ENCODE measurements at regions not wholly inside any gene's neighbourhood (a gene's known extent, or its start where the extent isn't known, plus 50 kb on each side); places are given as distances from the start of the nearest gene placed in this dataset.
"Not testable (repeated sequence)": the region's sequence is repeated elsewhere in the genome, so short reads cannot be mapped to it uniquely, and the experiment has no call there.

DNA sequence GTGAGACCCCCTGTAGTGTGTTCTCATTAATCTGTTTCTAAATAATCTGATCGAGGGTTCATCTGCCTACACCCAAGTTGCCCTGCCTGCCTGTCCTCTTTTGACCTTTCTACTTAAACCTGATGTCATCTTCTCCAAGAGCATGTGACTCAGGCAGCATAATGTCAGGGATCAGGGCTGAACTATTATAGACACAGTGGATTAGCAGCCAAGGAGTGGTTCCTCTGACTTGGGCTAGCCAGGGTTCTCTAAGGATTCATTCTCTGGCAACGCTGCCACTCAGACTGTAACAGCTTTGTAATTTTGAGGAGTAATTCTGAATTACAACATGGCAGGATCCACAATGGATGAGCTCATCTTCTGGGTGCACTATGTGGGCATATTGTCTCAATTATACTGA lies 124.0 kb downstream of the MDH1 start:
- Histone ChIP-seq H3F3A (ENCODE audit: insufficient read depth, low read length) (no peaks in the 10 kb centered on the region), H4K20me1 (ENCODE audit: insufficient read depth, low read length) (no peaks in the 10 kb centered on the region), H3K9ac (ENCODE audit: low read length) (no peak overlapping the region), H3K79me2 (ENCODE audit: low read length) (no peaks in the 10 kb centered on the region), H3K27me3 (replicated peaks; ENCODE audit: insufficient read depth, low read length) (no peaks in the 10 kb centered on the region), H3K9me3 (replicated peaks; ENCODE audit: insufficient read depth, low read length) (no peaks in the 10 kb centered on the region), H3K9me2 (replicated peaks; ENCODE audit: insufficient read depth, low read length) (no peaks in the 10 kb centered on the region), H2AFZ (ENCODE audit: low read length) (no peak overlapping the region), H3K36me3 (replicated peaks; ENCODE audit: insufficient read depth, low read length) (no peaks in the 10 kb centered on the region), H3K4me1 (ENCODE audit: low read length) (no peaks in the 10 kb centered on the region), H3K4me2 (ENCODE audit: low read depth, low read length) (no peak overlapping the region), H3K4me3 (ENCODE audit: low read length) (no peak overlapping the region), H3K27ac (ENCODE audit: low read length) (no peak overlapping the region)
- DNase-seq: no peak
- no peak for TF ChIP-seq EZH2phosphoT487 (IDR thresholded peaks at IDR 0.05; ENCODE audit: low read length)
- no peak for TF ChIP-seq EZH2 (optimal IDR thresholded peaks at IDR 0.05; ENCODE audit: low read depth, low read length)

DNA sequence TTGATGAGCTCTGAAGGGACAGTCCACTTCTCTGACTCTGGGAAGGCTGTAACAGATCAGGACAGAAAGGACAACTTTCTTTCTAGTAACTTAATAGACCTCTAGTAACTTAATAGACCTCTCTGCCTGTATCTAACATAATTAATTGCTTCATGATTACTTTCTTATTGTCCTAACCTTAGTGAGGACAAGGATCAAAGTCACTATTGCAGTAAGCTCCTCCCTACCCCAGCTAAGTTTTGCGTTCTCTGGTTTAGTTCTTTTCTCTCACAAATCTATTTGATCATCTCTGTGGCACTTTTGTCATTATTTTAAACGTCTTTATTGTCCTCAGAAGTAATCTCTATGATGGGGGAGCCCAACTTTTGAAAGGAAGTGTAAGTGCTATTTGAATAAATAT lies 125.5 kb upstream of the UGP2 start:
- Histone ChIP-seq H3F3A (ENCODE audit: insufficient read depth, low read length) (no peaks in the 10 kb centered on the region), H2AFZ (ENCODE audit: low read length) (no peak overlapping the region), H3K36me3 (replicated peaks; ENCODE audit: insufficient read depth, low read length) (no peaks in the 10 kb centered on the region), H3K9ac (ENCODE audit: low read length) (no peak overlapping the region), H3K27ac (ENCODE audit: low read length) (no peak overlapping the region), H3K4me3 (ENCODE audit: low read length) (no peak overlapping the region), H3K4me2 (ENCODE audit: low read depth, low read length) (no peak overlapping the region), H3K27me3 (replicated peaks; ENCODE audit: insufficient read depth, low read length) (no peaks in the 10 kb centered on the region), H3K79me2 (ENCODE audit: low read length) (no peaks in the 10 kb centered on the region), H4K20me1 (ENCODE audit: insufficient read depth, low read length) (no peaks in the 10 kb centered on the region), H3K4me1 (ENCODE audit: low read length) (no peaks in the 10 kb centered on the region), H3K9me2 (replicated peaks; ENCODE audit: insufficient read depth, low read length) (no peaks in the 10 kb centered on the region), H3K9me3 (replicated peaks; ENCODE audit: insufficient read depth, low read length) (no peaks in the 10 kb centered on the region)
- TF ChIP-seq EZH2 (optimal IDR thresholded peaks at IDR 0.05; ENCODE audit: low read depth, low read length) (no peak), EZH2phosphoT487 (IDR thresholded peaks at IDR 0.05; ENCODE audit: low read length) (no peak)
- TF ChIP-seq, protein P1, sequence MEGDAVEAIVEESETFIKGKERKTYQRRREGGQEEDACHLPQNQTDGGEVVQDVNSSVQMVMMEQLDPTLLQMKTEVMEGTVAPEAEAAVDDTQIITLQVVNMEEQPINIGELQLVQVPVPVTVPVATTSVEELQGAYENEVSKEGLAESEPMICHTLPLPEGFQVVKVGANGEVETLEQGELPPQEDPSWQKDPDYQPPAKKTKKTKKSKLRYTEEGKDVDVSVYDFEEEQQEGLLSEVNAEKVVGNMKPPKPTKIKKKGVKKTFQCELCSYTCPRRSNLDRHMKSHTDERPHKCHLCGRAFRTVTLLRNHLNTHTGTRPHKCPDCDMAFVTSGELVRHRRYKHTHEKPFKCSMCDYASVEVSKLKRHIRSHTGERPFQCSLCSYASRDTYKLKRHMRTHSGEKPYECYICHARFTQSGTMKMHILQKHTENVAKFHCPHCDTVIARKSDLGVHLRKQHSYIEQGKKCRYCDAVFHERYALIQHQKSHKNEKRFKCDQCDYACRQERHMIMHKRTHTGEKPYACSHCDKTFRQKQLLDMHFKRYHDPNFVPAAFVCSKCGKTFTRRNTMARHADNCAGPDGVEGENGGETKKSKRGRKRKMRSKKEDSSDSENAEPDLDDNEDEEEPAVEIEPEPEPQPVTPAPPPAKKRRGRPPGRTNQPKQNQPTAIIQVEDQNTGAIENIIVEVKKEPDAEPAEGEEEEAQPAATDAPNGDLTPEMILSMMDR (IDR thresholded peaks at IDR 0.05; ENCODE audit: low read length): no peak
- DNase-seq: no peak

DNA sequence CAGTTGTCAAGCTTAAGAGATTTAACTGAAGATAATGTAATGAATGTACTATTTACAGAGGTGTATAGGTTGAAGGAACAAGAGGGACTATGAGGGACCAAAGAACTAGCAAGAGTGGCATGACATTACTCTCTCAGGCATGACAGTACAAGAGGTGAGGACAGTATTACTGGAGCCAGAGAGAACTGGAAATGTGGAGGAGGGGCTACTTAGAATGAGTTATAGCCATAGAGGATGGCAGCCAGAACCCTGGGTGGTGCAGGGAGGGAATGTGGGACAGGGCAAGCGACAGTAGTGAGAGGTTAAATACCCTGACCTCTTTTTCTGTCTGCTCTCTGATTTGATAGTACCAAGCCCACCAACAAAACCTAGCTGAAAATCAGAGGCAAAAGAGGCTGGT lies 122.6 kb upstream of the UGP2 start:
- Histone ChIP-seq H3K79me2 (ENCODE audit: low read length) (no peaks in the 10 kb centered on the region), H3K27ac (ENCODE audit: low read length) (no peak overlapping the region), H3K9me2 (replicated peaks; ENCODE audit: insufficient read depth, low read length) (no peaks in the 10 kb centered on the region), H3K27me3 (replicated peaks; ENCODE audit: insufficient read depth, low read length) (no peaks in the 10 kb centered on the region), H2AFZ (ENCODE audit: low read length) (no peak overlapping the region), H3K4me3 (ENCODE audit: low read length) (no peak overlapping the region), H3K4me2 (ENCODE audit: low read depth, low read length) (no peak overlapping the region), H3K36me3 (replicated peaks; ENCODE audit: insufficient read depth, low read length) (no peaks in the 10 kb centered on the region), H3K9me3 (replicated peaks; ENCODE audit: insufficient read depth, low read length) (no peaks in the 10 kb centered on the region), H3F3A (ENCODE audit: insufficient read depth, low read length) (no peaks in the 10 kb centered on the region), H4K20me1 (ENCODE audit: insufficient read depth, low read length) (no peaks in the 10 kb centered on the region), H3K4me1 (ENCODE audit: low read length) (no peaks in the 10 kb centered on the region), H3K9ac (ENCODE audit: low read length) (no peak overlapping the region)
- DNase-seq: no peak
- TF ChIP-seq EZH2phosphoT487 (IDR thresholded peaks at IDR 0.05; ENCODE audit: low read length) (no peak), EZH2 (optimal IDR thresholded peaks at IDR 0.05; ENCODE audit: low read depth, low read length) (no peak)
- TF ChIP-seq, protein P1 (IDR thresholded peaks at IDR 0.05; ENCODE audit: low read length): no peak

DNA sequence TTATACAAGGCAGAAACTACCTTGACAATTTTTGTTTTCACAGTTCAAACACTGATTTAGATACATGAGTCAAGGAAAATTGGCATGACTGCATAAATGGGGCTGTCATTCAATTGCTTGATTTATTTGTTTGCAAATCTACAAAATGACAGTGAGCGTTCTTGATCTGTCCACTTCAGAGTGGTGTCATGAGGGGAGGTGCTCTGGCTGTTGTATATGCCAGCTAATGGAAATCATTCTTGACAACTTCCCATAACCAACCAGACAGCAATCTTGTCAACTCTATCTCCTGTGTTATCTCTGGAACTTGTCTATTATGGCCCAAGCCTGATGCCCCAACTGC lies 120.6 kb upstream of the UGP2 start:
- Histone ChIP-seq H2AFZ (ENCODE audit: low read length) (no peak overlapping the region), H3K4me3 (ENCODE audit: low read length) (no peak overlapping the region), H3K79me2 (ENCODE audit: low read length) (no peaks in the 10 kb centered on the region), H3K9ac (ENCODE audit: low read length) (no peak overlapping the region), H3K36me3 (replicated peaks; ENCODE audit: insufficient read depth, low read length) (no peaks in the 10 kb centered on the region), H3F3A (ENCODE audit: insufficient read depth, low read length) (no peaks in the 10 kb centered on the region), H3K4me1 (ENCODE audit: low read length) (no peaks in the 10 kb centered on the region), H3K9me2 (replicated peaks; ENCODE audit: insufficient read depth, low read length) (no peaks in the 10 kb centered on the region), H3K4me2 (ENCODE audit: low read depth, low read length) (no peak overlapping the region), H3K27ac (ENCODE audit: low read length) (no peak overlapping the region), H4K20me1 (ENCODE audit: insufficient read depth, low read length) (no peaks in the 10 kb centered on the region), H3K9me3 (replicated peaks; ENCODE audit: insufficient read depth, low read length) (no peaks in the 10 kb centered on the region), H3K27me3 (replicated peaks; ENCODE audit: insufficient read depth, low read length) (no peaks in the 10 kb centered on the region)
- TF ChIP-seq EZH2phosphoT487 (IDR thresholded peaks at IDR 0.05; ENCODE audit: low read length): no peak
- TF ChIP-seq EZH2 (optimal IDR thresholded peaks at IDR 0.05; ENCODE audit: low read depth, low read length): no peak
- TF ChIP-seq, protein P1 (IDR thresholded peaks at IDR 0.05; ENCODE audit: low read length): no peak
- no peak for DNase-seq

DNA sequence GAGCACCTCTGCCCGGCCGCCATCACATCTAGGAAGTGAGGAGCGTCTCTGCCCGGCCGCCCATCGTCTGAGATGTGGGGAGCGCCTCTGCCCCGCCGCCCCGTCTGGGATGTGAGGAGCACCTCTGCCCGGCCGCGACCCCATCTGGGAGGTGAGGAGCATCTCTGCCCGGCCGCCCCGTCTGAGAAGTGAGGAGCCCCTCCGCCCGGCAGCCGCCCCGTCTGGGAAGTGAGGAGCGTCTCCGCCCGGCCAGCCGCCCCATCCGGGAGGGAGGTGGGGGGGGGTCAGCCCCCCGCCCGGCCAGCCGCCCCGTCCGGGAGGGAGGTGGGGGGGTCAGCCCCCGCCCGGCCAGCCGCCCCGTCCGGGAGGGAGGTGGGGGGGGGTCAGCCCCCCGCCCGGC lies 119.4 kb upstream of the UGP2 start:
- not testable (repeated sequence) for H3K27me3 ChIP-seq (replicated peaks; ENCODE audit: insufficient read depth, low read length); H4K20me1 ChIP-seq (ENCODE audit: insufficient read depth, low read length)

More for the DNA sequence above, 119.4 kb upstream of the UGP2 start:
- H3K27ac ChIP-seq (ENCODE audit: low read length); H2AFZ ChIP-seq (ENCODE audit: low read length); DNase-seq; H3K9me2 ChIP-seq (replicated peaks; ENCODE audit: insufficient read depth, low read length); H3K36me3 ChIP-seq (replicated peaks; ENCODE audit: insufficient read depth, low read length); H3F3A ChIP-seq (ENCODE audit: insufficient read depth, low read length); H3K79me2 ChIP-seq (ENCODE audit: low read length); H3K4me1 ChIP-seq (ENCODE audit: low read length); H3K4me3 ChIP-seq (ENCODE audit: low read length); H3K9ac ChIP-seq (ENCODE audit: low read length); H3K9me3 ChIP-seq (replicated peaks; ENCODE audit: insufficient read depth, low read length); H3K4me2 ChIP-seq (ENCODE audit: low read depth, low read length): not testable (repeated sequence)
